ENCODE measurements at regions not wholly inside any gene's neighbourhood (a gene's known extent, or its start where the extent isn't known, plus 50 kb on each side); places are given as distances from the start of the nearest gene placed in this dataset.

DNA sequence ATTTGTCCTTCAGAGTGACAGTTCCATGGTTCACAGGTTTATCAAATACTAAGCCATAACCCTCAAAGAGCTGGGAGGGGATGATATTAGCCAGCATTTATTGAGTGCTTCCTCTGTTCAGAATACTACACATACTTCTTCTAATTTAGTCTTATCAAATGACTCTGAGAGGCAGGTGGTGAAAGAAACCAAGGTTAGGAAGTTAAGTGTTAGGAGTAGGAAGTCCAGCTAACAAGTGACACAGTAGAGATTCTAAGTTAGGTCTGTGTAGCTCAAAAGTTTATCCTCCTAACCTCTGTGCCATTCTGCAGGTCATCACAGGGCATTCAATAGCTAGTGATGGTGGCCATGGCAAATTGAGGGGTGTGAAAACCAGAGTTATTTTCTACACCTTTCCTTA lies 198.3 kb upstream of the MID1 start:
- no peak overlapping the region for H3K4me3 Mint-ChIP-seq
- H3K36me3 Mint-ChIP-seq: no peaks in the 10 kb centered on the region
- no peak overlapping the region for H3K27ac Mint-ChIP-seq
- H3K4me1 Mint-ChIP-seq: no peaks in the 10 kb centered on the region
- TF ChIP-seq, protein P1, sequence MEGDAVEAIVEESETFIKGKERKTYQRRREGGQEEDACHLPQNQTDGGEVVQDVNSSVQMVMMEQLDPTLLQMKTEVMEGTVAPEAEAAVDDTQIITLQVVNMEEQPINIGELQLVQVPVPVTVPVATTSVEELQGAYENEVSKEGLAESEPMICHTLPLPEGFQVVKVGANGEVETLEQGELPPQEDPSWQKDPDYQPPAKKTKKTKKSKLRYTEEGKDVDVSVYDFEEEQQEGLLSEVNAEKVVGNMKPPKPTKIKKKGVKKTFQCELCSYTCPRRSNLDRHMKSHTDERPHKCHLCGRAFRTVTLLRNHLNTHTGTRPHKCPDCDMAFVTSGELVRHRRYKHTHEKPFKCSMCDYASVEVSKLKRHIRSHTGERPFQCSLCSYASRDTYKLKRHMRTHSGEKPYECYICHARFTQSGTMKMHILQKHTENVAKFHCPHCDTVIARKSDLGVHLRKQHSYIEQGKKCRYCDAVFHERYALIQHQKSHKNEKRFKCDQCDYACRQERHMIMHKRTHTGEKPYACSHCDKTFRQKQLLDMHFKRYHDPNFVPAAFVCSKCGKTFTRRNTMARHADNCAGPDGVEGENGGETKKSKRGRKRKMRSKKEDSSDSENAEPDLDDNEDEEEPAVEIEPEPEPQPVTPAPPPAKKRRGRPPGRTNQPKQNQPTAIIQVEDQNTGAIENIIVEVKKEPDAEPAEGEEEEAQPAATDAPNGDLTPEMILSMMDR (IDR thresholded peaks at IDR 0.05; ENCODE audit: unreplicated experiment): no peak
- no peaks in the 10 kb centered on the region for H3K27me3 Mint-ChIP-seq (ENCODE audit: low read depth)
- no peak for DNase-seq (ENCODE audit: low spot score in 2 of 2, unreplicated experiment in 2 of 2)
- peaks cover 31% of the 10 kb centered on the region for H3K9me3 Mint-ChIP-seq

DNA sequence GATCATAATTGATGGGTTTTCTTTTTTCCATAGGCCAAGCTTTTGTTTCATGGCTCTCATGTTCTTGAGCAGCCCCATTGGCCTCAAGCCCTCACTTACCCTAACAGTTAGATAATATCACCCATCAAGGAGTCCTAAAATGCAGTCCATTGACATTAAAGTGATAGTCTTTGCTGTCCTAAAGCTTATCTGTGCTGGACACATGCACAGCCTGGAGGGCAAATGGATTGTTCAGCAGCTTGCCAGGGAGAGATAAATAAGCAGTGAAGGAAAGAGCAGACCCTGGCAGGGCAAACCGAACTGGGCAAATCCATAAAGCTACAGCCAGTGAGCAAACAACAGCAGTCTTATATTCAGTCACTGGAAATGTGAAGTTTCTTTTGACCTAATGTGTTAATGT lies 199.6 kb upstream of the MID1 start:
- no peak overlapping the region for H3K27ac Mint-ChIP-seq

DNA sequence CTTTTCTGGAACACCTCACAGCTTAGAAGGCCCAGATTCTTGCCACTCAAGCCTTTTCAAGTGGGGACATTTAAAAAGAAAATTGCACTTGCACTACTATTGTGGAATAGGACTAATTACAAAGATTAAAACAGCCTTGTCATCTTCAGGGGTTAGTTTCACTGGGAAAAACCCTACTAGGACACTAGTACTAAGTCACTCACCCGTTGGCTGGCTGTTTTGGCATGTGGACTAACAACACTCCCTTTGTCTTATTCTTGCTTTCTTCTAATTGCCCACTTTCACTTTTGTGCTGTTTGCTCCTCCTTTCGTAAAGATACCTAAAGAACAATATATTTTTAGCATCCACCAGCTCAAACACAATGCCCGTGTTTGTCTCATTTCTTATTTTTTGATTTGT lies 200.9 kb upstream of the MID1 start:
- Mint-ChIP-seq H3K4me3 (no peak overlapping the region), H3K27ac (no peak overlapping the region), H3K27me3 (ENCODE audit: low read depth) (no peaks in the 10 kb centered on the region), H3K4me1 (peaks cover 14% of the 10 kb centered on the region), H3K9me3 (peaks cover 36% of the 10 kb centered on the region), H3K36me3 (no peaks in the 10 kb centered on the region)
- DNase-seq (ENCODE audit: low spot score in 2 of 2, unreplicated experiment in 2 of 2): no peak
- TF ChIP-seq, protein P1 (IDR thresholded peaks at IDR 0.05; ENCODE audit: unreplicated experiment): no peak

More for the DNA sequence above, 199.6 kb upstream of the MID1 start:
- DNase-seq (ENCODE audit: low spot score in 2 of 2, unreplicated experiment in 2 of 2): no peak
- H3K4me3 Mint-ChIP-seq: no peak overlapping the region
- peaks cover 8% of the 10 kb centered on the region for H3K4me1 Mint-ChIP-seq
- H3K9me3 Mint-ChIP-seq: peaks cover 30% of the 10 kb centered on the region
- no peaks in the 10 kb centered on the region for H3K27me3 Mint-ChIP-seq (ENCODE audit: low read depth)
- no peaks in the 10 kb centered on the region for H3K36me3 Mint-ChIP-seq
- TF ChIP-seq, protein P1 (IDR thresholded peaks at IDR 0.05; ENCODE audit: unreplicated experiment): no peak

DNA sequence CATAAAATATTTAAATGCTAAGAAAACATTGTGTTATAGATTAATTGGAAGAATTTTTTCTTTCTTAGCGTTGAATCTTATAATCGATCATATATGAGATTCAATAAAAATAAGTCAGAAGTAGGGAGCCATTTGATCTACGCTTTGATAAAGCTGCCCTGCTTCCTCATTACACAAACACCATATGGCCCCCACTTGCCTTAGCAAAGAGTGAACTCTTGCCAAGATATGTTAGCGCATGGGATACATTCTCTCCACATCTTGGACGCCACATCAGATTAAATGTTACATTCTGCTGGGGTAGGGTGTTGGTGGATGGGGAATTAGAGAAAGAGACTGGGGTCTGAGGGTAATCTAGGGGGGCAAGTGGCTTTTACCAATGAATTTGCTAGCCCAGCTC lies 207.7 kb upstream of the MID1 start:
- Mint-ChIP-seq H3K4me3 (no peak overlapping the region), H3K36me3 (no peaks in the 10 kb centered on the region), H3K27me3 (ENCODE audit: low read depth) (no peaks in the 10 kb centered on the region), H3K27ac (no peak overlapping the region), H3K9me3 (peaks cover 25% of the 10 kb centered on the region), H3K4me1 (peaks cover 32% of the 10 kb centered on the region)
- TF ChIP-seq, protein P1 (IDR thresholded peaks at IDR 0.05; ENCODE audit: unreplicated experiment): no peak
- DNase-seq (ENCODE audit: low spot score in 2 of 2, unreplicated experiment in 2 of 2): no peak

DNA sequence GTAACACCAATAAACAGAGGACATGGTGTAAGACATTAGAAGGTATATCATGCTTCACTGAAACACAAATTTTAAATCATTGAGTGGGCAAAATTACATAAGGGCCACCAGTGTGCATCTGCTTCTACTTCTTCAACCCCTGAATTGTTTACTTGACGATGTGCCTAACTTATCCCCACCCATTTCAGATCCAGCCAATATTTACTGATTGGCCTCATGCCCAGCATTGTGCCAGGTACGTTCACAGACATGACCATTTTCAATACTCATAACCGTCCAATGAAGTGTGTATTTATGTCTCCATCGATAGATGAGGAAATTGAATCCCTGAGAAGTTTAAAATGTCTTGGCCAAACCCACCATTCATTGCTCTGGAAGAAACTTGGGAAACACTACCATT lies 208.3 kb upstream of the MID1 start:
- H3K27ac Mint-ChIP-seq: no peak overlapping the region
- peaks cover 35% of the 10 kb centered on the region for H3K4me1 Mint-ChIP-seq
- H3K4me3 Mint-ChIP-seq: no peak overlapping the region
- H3K36me3 Mint-ChIP-seq: no peaks in the 10 kb centered on the region
- TF ChIP-seq, protein P1 (IDR thresholded peaks at IDR 0.05; ENCODE audit: unreplicated experiment): no peak
- no peaks in the 10 kb centered on the region for H3K27me3 Mint-ChIP-seq (ENCODE audit: low read depth)
- peaks cover 25% of the 10 kb centered on the region for H3K9me3 Mint-ChIP-seq
- no peak for DNase-seq (ENCODE audit: low spot score in 2 of 2, unreplicated experiment in 2 of 2)

All from mesothelial cell of epicardium (in vitro differentiated cells).